ENCODE measurements at regions not wholly inside any gene's neighbourhood (a gene's known extent, or its start where the extent isn't known, plus 50 kb on each side); places are given as distances from the start of the nearest gene placed in this dataset.

DNA sequence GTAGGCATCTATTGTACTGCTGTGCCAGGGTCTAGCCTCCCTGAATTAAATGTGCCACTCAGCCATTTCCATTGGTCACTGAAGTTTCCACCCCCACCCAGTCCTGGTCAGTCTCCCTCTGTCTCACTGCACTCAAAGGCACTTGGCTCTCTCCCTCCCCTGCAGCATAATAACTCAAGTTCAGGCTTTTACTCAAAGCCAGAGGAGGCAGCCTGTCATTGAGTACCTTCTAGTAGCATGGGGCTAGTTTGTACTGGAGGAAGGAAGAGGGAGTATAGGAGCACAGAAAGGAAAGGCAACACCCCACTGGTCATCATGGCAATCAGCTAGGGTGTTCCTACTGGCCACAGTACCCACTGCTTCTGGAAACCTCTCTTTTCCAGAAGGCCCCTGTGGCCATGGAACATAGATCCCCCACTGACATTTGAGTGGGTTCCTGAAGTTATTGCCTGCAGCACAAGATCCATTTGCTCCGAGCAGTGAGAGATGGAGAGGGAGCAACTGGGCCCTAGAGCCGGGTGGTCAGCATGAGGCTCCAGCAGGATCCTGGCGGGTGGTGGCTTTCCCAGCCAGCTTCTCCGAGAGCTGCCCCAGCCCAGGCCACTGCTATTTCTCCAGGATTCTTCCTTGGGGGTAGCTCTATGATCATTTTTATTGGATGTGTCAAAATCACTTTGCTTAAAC, 89.9 kb upstream of the CPEB4 start:
- Histone ChIP-seq H3K9me3 (ENCODE audit: low read length) (no peaks in the 10 kb centered on the region), H3K36me3 (replicated peaks in 1 of 2; ENCODE audit: control insufficient read depth in 1 of 2, insufficient read depth in 2 of 2, low read length in 2 of 2) (no peaks in the 10 kb centered on the region), H3K79me2 (ENCODE audit: insufficient read depth, low read length) (no peaks in the 10 kb centered on the region), H3K27ac (ENCODE audit: extremely low read length, insufficient read depth, low read length) (no peak overlapping the region), H3K4me2 (ENCODE audit: low read depth, low read length) (no peak overlapping the region), H4K20me1 (ENCODE audit: insufficient read depth, low read length) (no peaks in the 10 kb centered on the region), H3K4me1 (ENCODE audit: insufficient read depth, low read length) (peaks cover 78% of the 10 kb centered on the region), H3K27me3 (ENCODE audit: control insufficient read depth in 1 of 2, insufficient read depth in 2 of 2, low read length in 2 of 2) (no peaks in the 10 kb centered on the region), H3K4me3 (replicated peaks in 1 of 3; ENCODE audit: insufficient read depth in 1 of 3, low read depth in 2 of 3, low read length in 3 of 3) (no peak overlapping the region), H2AFZ (ENCODE audit: low read length) (no peak overlapping the region), H3K9ac (ENCODE audit: insufficient read depth, low read depth, low read length) (no peak overlapping the region)
- FAIRE-seq (no peak), DNase-seq (ENCODE audit: low spot score) (no peak), ATAC-seq (no peak)
- TF ChIP-seq ETV5 (CRISPR knock-in tag; IDR thresholded peaks at IDR 0.05; ENCODE audit: borderline replicate concordance): no peak
- TF ChIP-seq RBM39 (IDR thresholded peaks at IDR 0.05; ENCODE audit: low read depth, low read length, poor library complexity, severe bottlenecking): no peak
- no peak for TF ChIP-seq TMF1 (CRISPR knock-in tag; IDR thresholded peaks at IDR 0.05; ENCODE audit: low read depth)
- TF ChIP-seq ERF (CRISPR knock-in tag; IDR thresholded peaks at IDR 0.05): no peak
- no peak for TF ChIP-seq BHLHE40 (IDR thresholded peaks at IDR 0.05; ENCODE audit: low read length)
- ChIA-PET POLR2A (no interaction called here), CTCF (ENCODE audit: low intra/inter-chr PET ratio, low total read pairs) (no interaction called here)
- 100% methylated on average over 1 of the region's 4 CpGs for WGBS (ENCODE audit: low lambda C conversion rate)
- no TSS peak for BruUV-seq (replicated peaks)
- intact Hi-C loops (cut with micrococcal nuclease; ENCODE audit: unreplicated experiment): no loop called here
- in situ Hi-C loops (cut with HindIII; ENCODE audit: extremely low pct_ligation_motif_present, low pct_unique_long_range_greater_than_20kb): no loop called here

DNA sequence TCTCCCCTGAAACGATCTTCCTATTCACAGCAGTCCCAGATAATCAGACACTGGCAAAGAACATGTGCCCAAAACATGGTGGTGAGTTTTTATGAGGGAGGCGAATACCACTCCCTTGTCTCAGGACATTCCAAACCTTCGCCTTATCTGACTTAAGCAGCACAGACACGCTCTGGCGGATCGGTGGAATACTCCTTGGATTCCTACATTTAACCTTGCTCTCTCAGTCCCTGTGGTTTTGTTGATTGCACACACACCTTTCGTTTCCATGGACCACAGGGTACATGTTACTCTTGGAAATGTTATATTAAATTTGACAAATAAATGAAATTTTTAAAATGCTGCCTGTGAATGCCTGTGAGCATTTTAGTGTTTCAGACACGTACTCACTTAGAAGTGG, 87.8 kb upstream of the CPEB4 start:
- H3K4me3 ChIP-seq (replicated peaks in 1 of 3; ENCODE audit: insufficient read depth in 1 of 3, low read depth in 2 of 3, low read length in 3 of 3): no peak overlapping the region
- ATAC-seq (no peak), FAIRE-seq (no peak), DNase-seq (ENCODE audit: low spot score) (no peak)
- H4K20me1 ChIP-seq (ENCODE audit: insufficient read depth, low read length): no peaks in the 10 kb centered on the region
- ChIA-PET CTCF (ENCODE audit: low intra/inter-chr PET ratio, low total read pairs) (no interaction called here), POLR2A (no interaction called here)
- H3K36me3 ChIP-seq (replicated peaks in 1 of 2; ENCODE audit: control insufficient read depth in 1 of 2, insufficient read depth in 2 of 2, low read length in 2 of 2): no peaks in the 10 kb centered on the region
- H3K4me2 ChIP-seq (ENCODE audit: low read depth, low read length): no peak overlapping the region
- BruUV-seq (replicated peaks): no TSS peak
- H3K4me1 ChIP-seq (ENCODE audit: insufficient read depth, low read length): peaks cover 71% of the 10 kb centered on the region
- no peaks in the 10 kb centered on the region for H3K9me3 ChIP-seq (ENCODE audit: low read length)
- in situ Hi-C loops (cut with HindIII; ENCODE audit: extremely low pct_ligation_motif_present, low pct_unique_long_range_greater_than_20kb): no loop called here
- no peaks in the 10 kb centered on the region for H3K79me2 ChIP-seq (ENCODE audit: insufficient read depth, low read length)
- H2AFZ ChIP-seq (ENCODE audit: low read length): no peak overlapping the region
- H3K27ac ChIP-seq (ENCODE audit: extremely low read length, insufficient read depth, low read length): no peak overlapping the region
- intact Hi-C loops (cut with micrococcal nuclease; ENCODE audit: unreplicated experiment): no loop called here
- no peak overlapping the region for H3K9ac ChIP-seq (ENCODE audit: insufficient read depth, low read depth, low read length)
- no peak for TF ChIP-seq HOXD1 (CRISPR knock-in tag; IDR thresholded peaks at IDR 0.05)
- TF ChIP-seq, protein P1, sequence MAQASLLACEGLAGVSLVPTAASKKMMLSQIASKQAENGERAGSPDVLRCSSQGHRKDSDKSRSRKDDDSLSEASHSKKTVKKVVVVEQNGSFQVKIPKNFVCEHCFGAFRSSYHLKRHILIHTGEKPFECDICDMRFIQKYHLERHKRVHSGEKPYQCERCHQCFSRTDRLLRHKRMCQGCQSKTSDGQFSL (CRISPR knock-in tag; IDR thresholded peaks at IDR 0.05): no peak
- TF ChIP-seq RFXAP (CRISPR knock-in tag; IDR thresholded peaks at IDR 0.05; ENCODE audit: borderline replicate concordance): no peak
- H3K27me3 ChIP-seq (ENCODE audit: control insufficient read depth in 1 of 2, insufficient read depth in 2 of 2, low read length in 2 of 2): no peaks in the 10 kb centered on the region
- 97% methylated on average over 8 of the region's 8 CpGs for WGBS (ENCODE audit: low lambda C conversion rate)

Data from HepG2 (cell line).